ENCODE measurements at regions not wholly inside any gene's neighbourhood (a gene's known extent, or its start where the extent isn't known, plus 50 kb on each side); places are given as distances from the start of the nearest gene placed in this dataset.

DNA sequence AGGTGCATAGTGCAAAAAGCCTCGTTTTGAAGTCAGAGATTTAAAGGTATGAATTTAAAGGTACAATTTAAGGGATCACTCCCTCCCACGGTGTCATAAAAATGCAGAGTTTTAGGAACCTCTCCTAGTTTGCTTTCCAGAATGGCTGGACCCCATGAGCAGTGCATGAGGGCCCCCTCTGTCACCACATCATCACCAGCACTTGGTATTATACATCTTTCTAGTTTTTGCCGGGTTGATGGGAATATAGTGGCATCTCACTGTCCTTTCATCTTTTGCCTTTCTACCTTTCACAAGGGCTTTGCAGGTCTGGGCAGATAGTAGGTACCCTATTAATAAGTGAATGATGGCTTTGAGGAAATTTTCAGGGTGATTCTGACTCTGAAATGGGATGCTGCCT, 103.6 kb upstream of the AGBL1 start:
- Mint-ChIP-seq H3K9me3 (peaks cover 28% of the 10 kb centered on the region), H3K27ac (no peak overlapping the region), H3K36me3 (ENCODE audit: low read depth) (peaks cover 5% of the 10 kb centered on the region), H3K4me3 (no peak overlapping the region), H3K27me3 (ENCODE audit: low read depth, poor library complexity) (no peaks in the 10 kb centered on the region), H3K4me1 (peaks cover 31% of the 10 kb centered on the region)
- DNase-seq: no peak
- TF ChIP-seq, protein P1, sequence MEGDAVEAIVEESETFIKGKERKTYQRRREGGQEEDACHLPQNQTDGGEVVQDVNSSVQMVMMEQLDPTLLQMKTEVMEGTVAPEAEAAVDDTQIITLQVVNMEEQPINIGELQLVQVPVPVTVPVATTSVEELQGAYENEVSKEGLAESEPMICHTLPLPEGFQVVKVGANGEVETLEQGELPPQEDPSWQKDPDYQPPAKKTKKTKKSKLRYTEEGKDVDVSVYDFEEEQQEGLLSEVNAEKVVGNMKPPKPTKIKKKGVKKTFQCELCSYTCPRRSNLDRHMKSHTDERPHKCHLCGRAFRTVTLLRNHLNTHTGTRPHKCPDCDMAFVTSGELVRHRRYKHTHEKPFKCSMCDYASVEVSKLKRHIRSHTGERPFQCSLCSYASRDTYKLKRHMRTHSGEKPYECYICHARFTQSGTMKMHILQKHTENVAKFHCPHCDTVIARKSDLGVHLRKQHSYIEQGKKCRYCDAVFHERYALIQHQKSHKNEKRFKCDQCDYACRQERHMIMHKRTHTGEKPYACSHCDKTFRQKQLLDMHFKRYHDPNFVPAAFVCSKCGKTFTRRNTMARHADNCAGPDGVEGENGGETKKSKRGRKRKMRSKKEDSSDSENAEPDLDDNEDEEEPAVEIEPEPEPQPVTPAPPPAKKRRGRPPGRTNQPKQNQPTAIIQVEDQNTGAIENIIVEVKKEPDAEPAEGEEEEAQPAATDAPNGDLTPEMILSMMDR (IDR thresholded peaks at IDR 0.05): no peak

DNA sequence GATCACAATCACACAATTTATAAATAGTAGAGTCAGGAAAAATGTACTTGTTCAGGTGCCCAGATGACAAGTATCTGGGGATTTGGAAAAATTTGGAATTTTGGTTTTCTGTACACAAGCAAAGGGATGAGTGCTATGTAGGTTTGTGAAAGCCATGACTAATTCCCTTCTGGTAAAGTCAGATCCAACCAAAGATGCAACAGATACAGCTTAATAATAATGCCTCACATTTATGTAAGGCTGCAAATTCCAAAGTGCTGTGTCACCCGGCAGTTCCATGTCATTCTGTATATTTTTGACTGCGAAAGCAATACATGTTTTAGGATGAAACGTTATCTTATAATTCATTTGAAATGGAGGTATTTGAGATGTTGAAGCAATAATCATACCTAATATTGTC, 102.7 kb upstream of the AGBL1 start:
- peaks cover 2% of the 10 kb centered on the region for H3K36me3 Mint-ChIP-seq (ENCODE audit: low read depth)
- H3K4me1 Mint-ChIP-seq: peaks cover 31% of the 10 kb centered on the region
- H3K27ac Mint-ChIP-seq: no peak overlapping the region
- H3K4me3 Mint-ChIP-seq: no peak overlapping the region
- peaks cover 3% of the 10 kb centered on the region for H3K27me3 Mint-ChIP-seq (ENCODE audit: low read depth, poor library complexity)
- TF ChIP-seq, protein P1 (IDR thresholded peaks at IDR 0.05): no peak
- H3K9me3 Mint-ChIP-seq: peaks cover 24% of the 10 kb centered on the region
- DNase-seq: no peak

DNA sequence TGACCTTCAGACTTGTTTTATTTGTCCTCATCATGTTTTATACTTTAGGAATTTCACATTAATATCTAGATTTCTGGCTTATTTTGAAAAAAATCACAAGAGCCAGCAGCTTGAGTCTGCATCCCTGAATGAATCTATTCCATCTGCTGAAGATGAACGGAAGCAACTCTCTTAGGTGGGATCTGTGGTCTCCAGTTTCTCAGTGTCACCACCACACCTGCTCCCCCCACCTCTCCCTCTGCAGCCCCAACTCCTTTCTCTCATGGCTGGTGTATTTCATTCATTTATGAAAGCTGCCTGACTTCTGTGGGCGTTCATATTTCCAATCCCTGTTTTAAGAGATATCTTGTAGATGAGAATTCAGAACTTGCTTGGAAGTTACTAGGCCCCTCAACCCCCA, 102.1 kb upstream of the AGBL1 start:
- Mint-ChIP-seq H3K27me3 (ENCODE audit: low read depth, poor library complexity) (peaks cover 3% of the 10 kb centered on the region), H3K27ac (no peak overlapping the region), H3K4me1 (peaks cover 31% of the 10 kb centered on the region), H3K9me3 (peaks cover 28% of the 10 kb centered on the region), H3K36me3 (ENCODE audit: low read depth) (no peaks in the 10 kb centered on the region), H3K4me3 (no peak overlapping the region)
- TF ChIP-seq, protein P1 (IDR thresholded peaks at IDR 0.05): no peak
- no peak for DNase-seq

DNA sequence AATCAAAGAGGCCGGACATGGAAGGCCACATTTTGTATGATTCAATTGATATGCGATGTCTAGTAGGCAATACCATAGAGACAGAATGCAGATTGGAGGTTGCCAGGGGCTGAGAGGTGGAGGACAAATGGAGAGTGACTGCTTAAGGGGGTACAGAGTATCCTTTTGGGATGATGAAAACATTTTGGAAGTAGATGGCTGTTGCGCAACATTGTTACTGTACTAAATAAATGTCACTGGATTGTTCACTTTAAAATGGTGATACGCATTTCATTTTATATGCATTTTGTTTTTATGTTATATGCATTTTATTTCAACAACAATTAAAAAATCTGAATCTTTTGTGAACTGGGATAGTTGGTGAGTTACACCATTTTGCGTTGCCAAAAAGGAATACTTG, 99.7 kb upstream of the AGBL1 start:
- Mint-ChIP-seq H3K36me3 (ENCODE audit: low read depth) (no peaks in the 10 kb centered on the region), H3K9me3 (peaks cover 28% of the 10 kb centered on the region), H3K27ac (no peak overlapping the region), H3K4me3 (no peak overlapping the region), H3K4me1 (peaks cover 8% of the 10 kb centered on the region), H3K27me3 (ENCODE audit: low read depth, poor library complexity) (peaks cover 3% of the 10 kb centered on the region)
- TF ChIP-seq, protein P1 (IDR thresholded peaks at IDR 0.05): no peak
- DNase-seq: no peak

DNA sequence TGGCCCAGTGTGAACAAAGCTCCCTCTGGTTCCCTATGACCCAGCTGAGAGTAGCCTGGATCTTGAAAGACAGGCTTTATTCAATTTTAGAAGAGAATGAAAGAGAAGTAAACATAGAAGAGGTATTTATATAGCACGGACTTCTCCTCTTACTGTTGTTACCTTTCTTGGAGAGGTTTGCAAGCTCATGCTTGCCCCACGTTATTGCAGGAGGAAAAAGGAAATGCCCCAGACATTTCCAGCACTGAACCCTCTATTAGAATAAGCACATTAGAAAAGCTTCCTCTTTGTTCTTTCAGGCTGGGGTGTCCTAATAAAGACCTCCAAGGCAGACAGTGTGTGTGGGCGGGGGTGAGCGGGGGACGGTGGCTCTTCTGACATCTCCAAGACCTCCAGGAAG, 98.7 kb upstream of the AGBL1 start:
- TF ChIP-seq, protein P1 (IDR thresholded peaks at IDR 0.05): no peak
- Mint-ChIP-seq H3K27ac (no peak overlapping the region), H3K4me1 (no peaks in the 10 kb centered on the region), H3K27me3 (ENCODE audit: low read depth, poor library complexity) (peaks cover 3% of the 10 kb centered on the region), H3K9me3 (peaks cover 25% of the 10 kb centered on the region), H3K36me3 (ENCODE audit: low read depth) (no peaks in the 10 kb centered on the region), H3K4me3 (no peak overlapping the region)
- DNase-seq: no peak

DNA sequence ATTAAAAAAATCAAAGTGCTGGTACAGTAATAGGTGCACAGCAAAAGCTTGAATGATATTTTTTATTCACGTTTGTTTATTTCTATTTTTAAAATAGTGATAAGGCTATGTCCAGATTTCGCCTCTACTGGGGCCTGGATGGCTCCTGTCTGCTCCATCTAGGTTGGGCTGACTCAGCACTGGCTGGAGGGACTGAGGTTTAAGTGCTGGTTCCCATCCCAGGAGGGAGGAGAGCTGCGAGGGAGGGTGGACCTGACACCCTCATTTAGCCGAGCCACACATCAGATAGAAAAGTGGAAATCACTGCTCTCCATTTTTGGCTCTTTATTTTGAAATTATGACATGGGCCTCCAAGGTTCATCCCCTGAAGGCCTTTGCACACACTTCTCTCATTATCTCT, 95.4 kb upstream of the AGBL1 start:
- Mint-ChIP-seq H3K4me1 (no peaks in the 10 kb centered on the region), H3K36me3 (ENCODE audit: low read depth) (no peaks in the 10 kb centered on the region), H3K4me3 (no peak overlapping the region), H3K9me3 (peaks cover 18% of the 10 kb centered on the region), H3K27me3 (ENCODE audit: low read depth, poor library complexity) (peaks cover 6% of the 10 kb centered on the region), H3K27ac (no peak overlapping the region)
- DNase-seq: no peak
- TF ChIP-seq, protein P1 (IDR thresholded peaks at IDR 0.05): no peak
